ENCODE measurements at regions not wholly inside any gene's neighbourhood (a gene's known extent, or its start where the extent isn't known, plus 50 kb on each side); places are given as distances from the start of the nearest gene placed in this dataset.

DNA sequence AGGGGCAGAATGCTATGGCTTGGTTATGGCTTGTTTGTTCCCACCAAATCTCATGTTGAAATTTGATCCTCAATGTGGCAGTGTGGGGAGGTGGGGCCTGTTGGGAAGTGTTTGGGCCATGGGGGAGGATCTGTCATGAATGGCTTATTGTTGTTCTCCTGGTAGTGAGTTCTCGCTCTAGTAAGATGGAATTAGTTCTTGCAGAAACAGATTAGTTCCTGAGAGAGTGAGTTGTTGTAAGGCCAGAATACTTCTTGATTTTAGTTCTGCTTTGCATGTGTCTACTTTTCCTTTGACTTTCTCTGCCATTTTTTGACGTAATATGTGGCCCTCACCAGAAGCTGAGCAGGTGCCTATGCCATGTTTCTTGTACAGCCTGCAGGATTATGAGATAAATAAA is 188.2 kb downstream of the KIF20B start:
- no peaks in the 10 kb centered on the region for H3K4me1 ChIP-seq (ENCODE audit: insufficient read depth, low read length, poor library complexity, severe bottlenecking)
- H3K4me3 ChIP-seq (ENCODE audit: low read depth, low read length, poor library complexity, severe bottlenecking) = no peak overlapping the region
- no peak overlapping the region for H3K27ac ChIP-seq (ENCODE audit: low read depth, low read length, poor library complexity, severe bottlenecking)
- ChIA-PET POLR2A (no interaction called here), CTCF (ENCODE audit: unreplicated experiment) (no interaction called here)
- TF ChIP-seq EZH2phosphoT487 (IDR thresholded peaks at IDR 0.05; ENCODE audit: borderline replicate concordance, low read depth, low read length) = no peak
- TF ChIP-seq, protein P1, sequence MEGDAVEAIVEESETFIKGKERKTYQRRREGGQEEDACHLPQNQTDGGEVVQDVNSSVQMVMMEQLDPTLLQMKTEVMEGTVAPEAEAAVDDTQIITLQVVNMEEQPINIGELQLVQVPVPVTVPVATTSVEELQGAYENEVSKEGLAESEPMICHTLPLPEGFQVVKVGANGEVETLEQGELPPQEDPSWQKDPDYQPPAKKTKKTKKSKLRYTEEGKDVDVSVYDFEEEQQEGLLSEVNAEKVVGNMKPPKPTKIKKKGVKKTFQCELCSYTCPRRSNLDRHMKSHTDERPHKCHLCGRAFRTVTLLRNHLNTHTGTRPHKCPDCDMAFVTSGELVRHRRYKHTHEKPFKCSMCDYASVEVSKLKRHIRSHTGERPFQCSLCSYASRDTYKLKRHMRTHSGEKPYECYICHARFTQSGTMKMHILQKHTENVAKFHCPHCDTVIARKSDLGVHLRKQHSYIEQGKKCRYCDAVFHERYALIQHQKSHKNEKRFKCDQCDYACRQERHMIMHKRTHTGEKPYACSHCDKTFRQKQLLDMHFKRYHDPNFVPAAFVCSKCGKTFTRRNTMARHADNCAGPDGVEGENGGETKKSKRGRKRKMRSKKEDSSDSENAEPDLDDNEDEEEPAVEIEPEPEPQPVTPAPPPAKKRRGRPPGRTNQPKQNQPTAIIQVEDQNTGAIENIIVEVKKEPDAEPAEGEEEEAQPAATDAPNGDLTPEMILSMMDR (conservative IDR thresholded peaks at IDR 0.05; ENCODE audit: low read length) = no peak
- H4K20me1 ChIP-seq (ENCODE audit: insufficient read depth, low read length) = no peaks in the 10 kb centered on the region
- no TSS peak for BruUV-seq (replicated peaks)
- H3K9me2 ChIP-seq (ENCODE audit: insufficient read depth, low read length) = no peaks in the 10 kb centered on the region
- H3K9me3 ChIP-seq (ENCODE audit: low read length) = no peaks in the 10 kb centered on the region
- intact Hi-C loops (cut with micrococcal nuclease; ENCODE audit: unreplicated experiment) = no loop called here
- no peaks in the 10 kb centered on the region for H3K79me2 ChIP-seq (ENCODE audit: insufficient read depth, low read depth, low read length)
- DNase-seq (ENCODE audit: low spot score) = no peak
- H2AFZ ChIP-seq (ENCODE audit: low read length) = no peak overlapping the region
- no peak overlapping the region for H3K4me2 ChIP-seq (ENCODE audit: low read length)
- no peaks in the 10 kb centered on the region for H3K36me3 ChIP-seq (ENCODE audit: insufficient read depth, low read length)

DNA sequence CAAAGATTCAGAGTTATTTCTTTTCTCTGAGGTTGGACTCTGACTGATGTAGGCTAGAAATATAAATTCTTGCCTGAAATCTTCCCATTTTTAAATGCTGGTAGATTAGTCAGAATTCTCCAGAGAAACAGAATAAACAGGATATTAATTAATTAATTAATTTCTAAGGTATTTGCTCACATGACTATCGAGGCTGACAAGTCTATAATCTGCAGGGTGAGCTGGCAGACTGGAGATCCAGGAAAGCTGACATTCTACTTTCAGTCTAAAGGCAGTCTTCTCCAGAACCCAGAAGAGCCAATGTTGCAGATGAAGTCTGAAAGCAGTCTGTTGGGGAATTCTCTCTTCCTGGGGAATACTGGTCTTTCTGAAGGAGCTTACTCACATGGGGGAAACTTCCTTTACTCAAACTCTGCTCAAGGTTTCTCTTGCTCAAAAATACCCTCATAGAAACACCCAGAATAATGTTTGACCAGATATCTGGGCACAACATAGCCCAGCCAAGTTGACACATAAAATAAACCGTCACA is 189.7 kb downstream of the KIF20B start:
- Histone ChIP-seq H3K36me3 (ENCODE audit: insufficient read depth, low read length) (no peaks in the 10 kb centered on the region), H3K9me3 (ENCODE audit: low read length) (no peaks in the 10 kb centered on the region), H3K4me3 (ENCODE audit: low read depth, low read length, poor library complexity, severe bottlenecking) (no peak overlapping the region), H3K4me2 (ENCODE audit: low read length) (no peak overlapping the region), H4K20me1 (ENCODE audit: insufficient read depth, low read length) (no peaks in the 10 kb centered on the region), H3K4me1 (ENCODE audit: insufficient read depth, low read length, poor library complexity, severe bottlenecking) (no peaks in the 10 kb centered on the region), H3K27ac (ENCODE audit: low read depth, low read length, poor library complexity, severe bottlenecking) (no peak overlapping the region), H2AFZ (ENCODE audit: low read length) (no peak overlapping the region), H3K9me2 (ENCODE audit: insufficient read depth, low read length) (no peaks in the 10 kb centered on the region), H3K79me2 (ENCODE audit: insufficient read depth, low read depth, low read length) (no peaks in the 10 kb centered on the region)
- intact Hi-C loops (cut with micrococcal nuclease; ENCODE audit: unreplicated experiment) = no loop called here
- TF ChIP-seq EZH2phosphoT487 (IDR thresholded peaks at IDR 0.05; ENCODE audit: borderline replicate concordance, low read depth, low read length) = no peak
- TF ChIP-seq, protein P1 (conservative IDR thresholded peaks at IDR 0.05; ENCODE audit: low read length) = no peak
- BruUV-seq (replicated peaks) = no TSS peak
- DNase-seq (ENCODE audit: low spot score) = no peak
- POLR2A ChIA-PET = no interaction called here
- CTCF ChIA-PET (ENCODE audit: unreplicated experiment) = no interaction called here

DNA sequence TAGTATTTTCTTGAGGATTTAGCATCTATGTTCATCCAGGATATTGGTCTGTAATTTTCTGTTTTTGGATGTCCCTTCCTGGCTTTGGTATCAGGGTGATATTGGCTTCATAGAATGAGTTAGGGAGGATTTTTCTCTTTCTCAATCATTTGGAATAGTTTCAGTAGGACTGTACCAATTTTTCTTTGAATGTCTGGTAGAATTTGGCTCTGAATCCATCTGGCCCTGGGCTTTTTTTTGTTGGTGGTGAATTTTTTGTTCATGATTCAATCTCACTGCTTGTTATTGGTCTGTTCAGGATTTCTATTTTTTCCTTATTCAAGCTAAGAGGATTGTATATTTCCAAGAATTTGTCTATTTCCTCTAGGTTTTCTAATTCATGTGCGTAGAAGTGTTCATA is 192.7 kb downstream of the KIF20B start:
- no peak for TF ChIP-seq EZH2phosphoT487 (IDR thresholded peaks at IDR 0.05; ENCODE audit: borderline replicate concordance, low read depth, low read length)
- TF ChIP-seq, protein P1 (conservative IDR thresholded peaks at IDR 0.05; ENCODE audit: low read length) = no peak
- intact Hi-C loops (cut with micrococcal nuclease; ENCODE audit: unreplicated experiment) = no loop called here
- BruUV-seq (replicated peaks) = no TSS peak
- no peaks in the 10 kb centered on the region for H3K4me1 ChIP-seq (ENCODE audit: insufficient read depth, low read length, poor library complexity, severe bottlenecking)
- no peak overlapping the region for H3K4me3 ChIP-seq (ENCODE audit: low read depth, low read length, poor library complexity, severe bottlenecking)
- no peak for DNase-seq (ENCODE audit: low spot score)
- no peaks in the 10 kb centered on the region for H3K9me3 ChIP-seq (ENCODE audit: low read length)
- no peak overlapping the region for H2AFZ ChIP-seq (ENCODE audit: low read length)
- H3K27ac ChIP-seq (ENCODE audit: low read depth, low read length, poor library complexity, severe bottlenecking) = no peak overlapping the region
- no peak overlapping the region for H3K4me2 ChIP-seq (ENCODE audit: low read length)
- ChIA-PET POLR2A (no interaction called here), CTCF (ENCODE audit: unreplicated experiment) (no interaction called here)
- no peaks in the 10 kb centered on the region for H3K9me2 ChIP-seq (ENCODE audit: insufficient read depth, low read length)
- no peaks in the 10 kb centered on the region for H3K79me2 ChIP-seq (ENCODE audit: insufficient read depth, low read depth, low read length)
- no peaks in the 10 kb centered on the region for H3K36me3 ChIP-seq (ENCODE audit: insufficient read depth, low read length)
- no peaks in the 10 kb centered on the region for H4K20me1 ChIP-seq (ENCODE audit: insufficient read depth, low read length)

Data from OCI-LY7 (cell line).